Endothelial cell of umbilical vein (primary cell): ENCODE measurements at regions not wholly inside any gene's neighbourhood (a gene's known extent, or its start where the extent isn't known, plus 50 kb on each side); places are given as distances from the start of the nearest gene placed in this dataset.

Experiments
- BruUV-seq: library from RNA; stranded (reverse); fragments of 400-500 nt; replicated peaks from 2 replicates; lab custom pipeline; 2021; lab: Mats Ljungman, UMichigan
- CTCF ChIA-PET: fragments of 300-600, 350-600 bp; sonication (Branson Sonifier 250); formaldehyde crosslinking; loops from one replicate; lab custom pipeline; 2021; ENCODE audit warnings: antibody characterized with exemption, inconsistent platforms; lab: Charles Lee
- POLR2A ChIA-PET: fragments of 300-600, 350-600 bp; sonication (Branson Sonifier 250); formaldehyde crosslinking; loops from one replicate; lab custom pipeline; 2021; ENCODE audit warnings: antibody characterized with exemption, inconsistent platforms; lab: Charles Lee
- DNase-seq: peaks from one replicate; pipeline ENCODE4 v3.0.0-alpha.2; 2011; ENCODE audit warnings: low read depth, low spot score
- FAIRE-seq: peaks from 2 replicates; lab custom pipeline; 2011; peaks lifted over from hg19 to GRCh38; lab: Jason Lieb, UNC
- H2AFZ ChIP-seq: 2 replicates; pipeline ENCODE4 v1.6.0; 2012; ENCODE audit warnings: low read depth, low read length, control low read depth, inconsistent platforms
- H3K27ac ChIP-seq: 2 replicates; pipeline ENCODE4 v1.5.1; 2011; ENCODE audit warnings: low read depth, mild to moderate bottlenecking, control low read depth, low read length, moderate library complexity; ENCODE audit not compliant: insufficient read depth
- H3K27me3 ChIP-seq, 2 experiments: 2 replicates each; pipeline versions ENCODE4 v1.6.0 to v1.6.1; 2011; ENCODE audit warnings: low read length in 2 of 2, mixed read lengths in 1 of 2; ENCODE audit not compliant: control insufficient read depth in 2 of 2, insufficient read depth in 2 of 2
- H3K36me3 ChIP-seq, 2 experiments: 2 replicates in 1 of 2; 3 replicates in 1 of 2; pipeline ENCODE4 v1.5.1; 2011; ENCODE audit warnings: low read length in 2 of 2, mild to moderate bottlenecking in 1 of 2, moderate library complexity in 1 of 2; ENCODE audit not compliant: control insufficient read depth in 2 of 2, insufficient read depth in 2 of 2; ENCODE audit errors: extremely low read depth in 1 of 2
- H3K4me1 ChIP-seq: 3 replicates; pipeline ENCODE4 v1.5.1; 2011; ENCODE audit warnings: mild to moderate bottlenecking, low read length; ENCODE audit not compliant: control insufficient read depth, insufficient read depth; ENCODE audit errors: extremely low read depth
- H3K4me2 ChIP-seq: 2 replicates; pipeline ENCODE4 v1.6.1; 2011; ENCODE audit warnings: low read length, control low read depth, mixed read lengths; ENCODE audit not compliant: insufficient read depth
- H3K4me3 ChIP-seq, 3 experiments: fragments of 200-600 bp in 1 of 3; sonication (generic), shearing (Covaris generic) in 1 of 3; replicated peaks in 1 of 3; 2 replicates each; pipeline ENCODE4 v1.5.1; 2011 to 2016; ENCODE audit warnings: control low read depth in 3 of 3, low read length in 3 of 3, mild to moderate bottlenecking in 2 of 3, inconsistent platforms in 1 of 3, low read depth in 1 of 3, moderate library complexity in 1 of 3; ENCODE audit not compliant: insufficient read depth in 1 of 3
- H3K79me2 ChIP-seq: 2 replicates; pipeline ENCODE4 v1.6.0; 2012; ENCODE audit warnings: low read length, inconsistent platforms; ENCODE audit not compliant: control insufficient read depth, insufficient read depth
- H3K9ac ChIP-seq: replicated peaks from 2 replicates; pipeline ENCODE3; 2011; ENCODE audit warnings: low read length, control low read depth; ENCODE audit not compliant: insufficient read depth; ENCODE audit errors: extremely low read depth
- H3K9me1 ChIP-seq: replicated peaks from 3 replicates; pipeline ENCODE4 v1.6.0; 2011; ENCODE audit warnings: mild to moderate bottlenecking, low read length; ENCODE audit not compliant: control insufficient read depth, insufficient read depth; ENCODE audit errors: extremely low read depth
- H3K9me3 ChIP-seq: replicated peaks from 2 replicates; pipeline ENCODE4 v1.5.1; 2012; ENCODE audit warnings: low read length, inconsistent platforms; ENCODE audit not compliant: control insufficient read depth, insufficient read depth
- H4K20me1 ChIP-seq: replicated peaks from 2 replicates; pipeline ENCODE3; 2011; ENCODE audit warnings: mild to moderate bottlenecking, low read length; ENCODE audit not compliant: control insufficient read depth, insufficient read depth; ENCODE audit errors: extremely low read depth
- CTCF ChIP-seq, 2 donors: IDR thresholded peaks; 1 replicate in 1 of 2; 2 replicates in 1 of 2; pipeline ENCODE4 v1.5.1; 2011; ENCODE audit warnings: low read length in 2 of 2, mild to moderate bottlenecking in 2 of 2, moderate library complexity in 2 of 2, control low read depth in 1 of 2, inconsistent platforms in 1 of 2, low read depth in 1 of 2; ENCODE audit not compliant: insufficient read depth in 1 of 2; ENCODE audit errors: extremely low read depth in 1 of 2
- EZH2 ChIP-seq: IDR thresholded peaks from 2 replicates; pipeline ENCODE4 v1.6.1; 2012; ENCODE audit warnings: borderline replicate concordance, low read depth, mild to moderate bottlenecking, moderate library complexity, low read length, inconsistent platforms; ENCODE audit not compliant: severe bottlenecking
- FOS ChIP-seq: IDR thresholded peaks from 2 replicates; pipeline ENCODE4 v1.6.1; 2011; ENCODE audit warnings: mild to moderate bottlenecking, low read length, moderate library complexity, borderline replicate concordance; ENCODE audit not compliant: insufficient read depth
- GATA2 ChIP-seq: IDR thresholded peaks from 2 replicates; pipeline ENCODE4 v1.7.0; 2011; ENCODE audit warnings: low read depth, mild to moderate bottlenecking, moderate library complexity, mixed read lengths, low read length; ENCODE audit not compliant: insufficient read length, insufficient read depth
- JUN ChIP-seq: IDR thresholded peaks from 2 replicates; pipeline ENCODE4 v1.6.1; 2011; ENCODE audit warnings: borderline replicate concordance, low read depth; ENCODE audit not compliant: insufficient read length, insufficient read depth
- MYC ChIP-seq: IDR thresholded peaks from one replicate; pipeline ENCODE4 v1.6.1; 2011; ENCODE audit warnings: mild to moderate bottlenecking, low read depth, low read length
- POLR2A ChIP-seq: IDR thresholded peaks from 2 replicates; pipeline ENCODE4 v1.6.1; 2012; ENCODE audit warnings: low read depth, mild to moderate bottlenecking, control low read depth, low read length
- POLR2AphosphoS5 ChIP-seq: IDR thresholded peaks from 2 replicates; pipeline ENCODE4 v1.6.1; 2012; ENCODE audit warnings: low read depth, mild to moderate bottlenecking, control low read depth, low read length, moderate library complexity; ENCODE audit not compliant: insufficient read depth
- dilution Hi-C: fragments of 300-500 bp; cut with MboI; formaldehyde crosslinking; loops from one replicate; pipeline ENCODE4 v1.15.0; 2019; ENCODE audit warnings: low sequenced_read_pairs; ENCODE audit not compliant: extremely low pct_ligation_motif_present
- intact Hi-C: fragments of 100-400 bp; cut with micrococcal nuclease; formaldehyde crosslinking; loops from one replicate; pipeline ENCODE4 v1.10.0; 2022
- TF ChIP-seq, protein P1 (sequence below): IDR thresholded peaks from 2 replicates; pipeline ENCODE4 v1.6.1; 2011; ENCODE audit not compliant: insufficient read depth, insufficient read length

- H3K27me3 ChIP-seq, result no peaks in the 10 kb centered on the region
- dilution Hi-C loops, result no loop called here
- H3K27ac ChIP-seq, result no peak overlapping the region
- H3K9ac ChIP-seq, result no peak overlapping the region
- TF ChIP-seq POLR2AphosphoS5 (no peak), MYC (no peak), CTCF (IDR thresholded peaks at IDR 0.05; ENCODE audit: extremely low read depth in 1 of 2, insufficient read depth in 1 of 2, low read depth in 1 of 2, low read length in 2 of 2) (no peak), JUN (no peak), POLR2A (no peak), GATA2 (no peak), EZH2 (no peak), FOS (no peak)
- TF ChIP-seq, protein P1, sequence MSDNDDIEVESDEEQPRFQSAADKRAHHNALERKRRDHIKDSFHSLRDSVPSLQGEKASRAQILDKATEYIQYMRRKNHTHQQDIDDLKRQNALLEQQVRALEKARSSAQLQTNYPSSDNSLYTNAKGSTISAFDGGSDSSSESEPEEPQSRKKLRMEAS, result no peak
- ChIA-PET POLR2A (no interaction called here), CTCF (no interaction called here)
- H3K36me3 ChIP-seq, result no peaks in the 10 kb centered on the region
- no peaks in the 10 kb centered on the region for H3K9me1 ChIP-seq
- BruUV-seq, result no TSS peak
- H3K4me1 ChIP-seq, result no peaks in the 10 kb centered on the region
- no peak overlapping the region for H2AFZ ChIP-seq
- H3K79me2 ChIP-seq, result no peaks in the 10 kb centered on the region
- H4K20me1 ChIP-seq, result no peaks in the 10 kb centered on the region
- intact Hi-C loops, result no loop called here
- FAIRE-seq (no peak), DNase-seq (no peak)
- peaks cover 3% of the 10 kb centered on the region for H3K9me3 ChIP-seq
- H3K4me3 ChIP-seq, result no peak overlapping the region
- H3K4me2 ChIP-seq, result no peak overlapping the region
Measured at GRCh38 chr16:26700250-26700649, 366.5 kb upstream of the C16orf82 start.
